ENCODE measurements at regions not wholly inside any gene's neighbourhood (a gene's known extent, or its start where the extent isn't known, plus 50 kb on each side); places are given as distances from the start of the nearest gene placed in this dataset.

GRCh38 chr2:13666582-13667414 lies 950.1 kb downstream of the TRIB2 start:
- TF ChIP-seq CTCF (IDR thresholded peaks at IDR 0.05) (no peak), EZH2 (IDR thresholded peaks at IDR 0.05; ENCODE audit: borderline replicate concordance, insufficient read depth, low read depth, low read length, poor library complexity, severe bottlenecking) (no peak)

Measured in B cell (primary cell).